ENCODE measurements at regions not wholly inside any gene's neighbourhood (a gene's known extent, or its start where the extent isn't known, plus 50 kb on each side); places are given as distances from the start of the nearest gene placed in this dataset.

DNA sequence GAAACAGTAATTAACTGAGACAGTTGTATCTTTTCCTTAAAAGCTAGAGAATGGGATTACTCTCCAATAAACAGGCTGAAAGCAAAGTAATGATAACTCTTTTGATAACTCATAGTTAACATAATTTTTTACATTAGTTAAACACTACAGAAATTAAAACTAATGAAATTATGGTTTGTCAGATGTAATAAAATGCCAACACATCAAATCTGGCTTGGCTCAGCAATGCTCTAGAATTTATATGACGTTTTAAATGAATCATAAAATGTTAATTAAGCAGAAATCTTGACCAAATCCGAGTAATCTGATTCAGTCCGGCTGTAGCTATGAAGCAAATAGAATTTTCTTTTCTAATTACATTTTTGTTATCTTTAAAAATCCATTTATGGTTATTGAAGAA is 244.2 kb upstream of the NR3C2 start:
- POLR2A ChIA-PET, result no interaction called here
- FAIRE-seq, result no peak
- 0% methylated on average over 3 of the region's 3 CpGs for WGBS (ENCODE audit: missing lambda C conversion rate)

DNA sequence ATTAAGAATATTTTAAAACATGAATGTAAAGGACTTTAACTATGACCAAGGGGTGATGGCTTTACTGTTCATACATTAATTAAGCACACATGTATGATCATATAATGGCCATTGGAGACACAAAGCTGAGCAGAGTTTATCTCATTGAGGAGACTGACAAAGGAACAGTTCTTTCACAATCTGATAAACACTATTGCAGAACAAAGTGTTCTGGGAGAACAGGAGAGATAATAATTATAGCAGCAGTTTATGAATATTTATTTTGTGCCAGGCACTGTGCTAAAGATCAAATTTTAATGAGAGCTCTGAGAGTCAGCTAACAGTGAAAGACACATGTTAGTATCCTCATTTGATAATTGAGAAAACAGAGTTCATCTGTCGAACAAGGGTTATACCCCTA is 242.4 kb upstream of the NR3C2 start:
- no peak overlapping the region for H3K4me3 ChIP-seq
- ATAC-seq (no peak), DNase-seq (ENCODE audit: low read depth in 1 of 2, low spot score in 1 of 2) (no peak), FAIRE-seq (no peak)
- H3K4me1 ChIP-seq, result no peaks in the 10 kb centered on the region
- CTCF ChIA-PET, result interaction anchor here (0.6 kb wide), 1 partner anchor 17 kb away, joined by 3 read pairs; no protein-coding TSS in a partner anchor
- 67% methylated on average over 1 of the region's 1 CpG for WGBS (ENCODE audit: missing lambda C conversion rate)
- TF ChIP-seq EP300 (IDR thresholded peaks at IDR 0.05) (no peak), HOXA7 (CRISPR knock-in tag; IDR thresholded peaks at IDR 0.05) (no peak), CBX2 (IDR thresholded peaks at IDR 0.05; ENCODE audit: borderline replicate concordance, low read depth) (no peak), ESRRA (IDR thresholded peaks at IDR 0.05; ENCODE audit: borderline replicate concordance, low read length) (no peak), ZSCAN20 (CRISPR knock-in tag; IDR thresholded peaks at IDR 0.05) (no peak), CBX8 (IDR thresholded peaks at IDR 0.05) (no peak)
- H3K9me3 ChIP-seq, result no peaks in the 10 kb centered on the region
- POLR2A ChIA-PET, result no interaction called here
- no peak overlapping the region for H3K4me2 ChIP-seq
- H3K27ac ChIP-seq, result no peak overlapping the region

More for the DNA sequence above, 244.2 kb upstream of the NR3C2 start:
- no peak overlapping the region for H3K27ac ChIP-seq
- ATAC-seq (no peak), DNase-seq (ENCODE audit: low read depth in 1 of 2, low spot score in 1 of 2) (no peak)
- TF ChIP-seq, protein P1, sequence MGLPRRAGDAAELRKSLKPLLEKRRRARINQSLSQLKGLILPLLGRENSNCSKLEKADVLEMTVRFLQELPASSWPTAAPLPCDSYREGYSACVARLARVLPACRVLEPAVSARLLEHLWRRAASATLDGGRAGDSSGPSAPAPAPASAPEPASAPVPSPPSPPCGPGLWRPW (IDR thresholded peaks at IDR 0.05), result no peak
- TF ChIP-seq KDM1A (IDR thresholded peaks at IDR 0.05; ENCODE audit: low read depth) (no peak), NR3C1 (IDR thresholded peaks at IDR 0.05) (no peak), RNF2 (IDR thresholded peaks at IDR 0.05; ENCODE audit: borderline replicate concordance, low read depth) (no peak), HOXB13 (CRISPR knock-in tag; IDR thresholded peaks at IDR 0.05; ENCODE audit: low read depth) (no peak), FOXS1 (CRISPR knock-in tag; IDR thresholded peaks at IDR 0.05) (no peak), ZNF302 (CRISPR knock-in tag; IDR thresholded peaks at IDR 0.05) (no peak), JUN (IDR thresholded peaks at IDR 0.05) (no peak), SMC3 (IDR thresholded peaks at IDR 0.05) (no peak), HEYL (CRISPR knock-in tag; IDR thresholded peaks at IDR 0.05) (no peak), NPAS2 (CRISPR knock-in tag; IDR thresholded peaks at IDR 0.05; ENCODE audit: borderline replicate concordance) (no peak), BHLHE40 (IDR thresholded peaks at IDR 0.05; ENCODE audit: low read depth, low read length) (no peak), CHD4 (IDR thresholded peaks at IDR 0.05; ENCODE audit: borderline replicate concordance) (no peak), MAFK (IDR thresholded peaks at IDR 0.05; ENCODE audit: partially characterized antibody) (no peak), SREBF2 (IDR thresholded peaks at IDR 0.05) (no peak)
- TF ChIP-seq, protein P2, sequence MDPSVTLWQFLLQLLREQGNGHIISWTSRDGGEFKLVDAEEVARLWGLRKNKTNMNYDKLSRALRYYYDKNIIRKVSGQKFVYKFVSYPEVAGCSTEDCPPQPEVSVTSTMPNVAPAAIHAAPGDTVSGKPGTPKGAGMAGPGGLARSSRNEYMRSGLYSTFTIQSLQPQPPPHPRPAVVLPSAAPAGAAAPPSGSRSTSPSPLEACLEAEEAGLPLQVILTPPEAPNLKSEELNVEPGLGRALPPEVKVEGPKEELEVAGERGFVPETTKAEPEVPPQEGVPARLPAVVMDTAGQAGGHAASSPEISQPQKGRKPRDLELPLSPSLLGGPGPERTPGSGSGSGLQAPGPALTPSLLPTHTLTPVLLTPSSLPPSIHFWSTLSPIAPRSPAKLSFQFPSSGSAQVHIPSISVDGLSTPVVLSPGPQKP (IDR thresholded peaks at IDR 0.05; ENCODE audit: low read depth, low read length), result no peak
- TF ChIP-seq, protein P3, sequence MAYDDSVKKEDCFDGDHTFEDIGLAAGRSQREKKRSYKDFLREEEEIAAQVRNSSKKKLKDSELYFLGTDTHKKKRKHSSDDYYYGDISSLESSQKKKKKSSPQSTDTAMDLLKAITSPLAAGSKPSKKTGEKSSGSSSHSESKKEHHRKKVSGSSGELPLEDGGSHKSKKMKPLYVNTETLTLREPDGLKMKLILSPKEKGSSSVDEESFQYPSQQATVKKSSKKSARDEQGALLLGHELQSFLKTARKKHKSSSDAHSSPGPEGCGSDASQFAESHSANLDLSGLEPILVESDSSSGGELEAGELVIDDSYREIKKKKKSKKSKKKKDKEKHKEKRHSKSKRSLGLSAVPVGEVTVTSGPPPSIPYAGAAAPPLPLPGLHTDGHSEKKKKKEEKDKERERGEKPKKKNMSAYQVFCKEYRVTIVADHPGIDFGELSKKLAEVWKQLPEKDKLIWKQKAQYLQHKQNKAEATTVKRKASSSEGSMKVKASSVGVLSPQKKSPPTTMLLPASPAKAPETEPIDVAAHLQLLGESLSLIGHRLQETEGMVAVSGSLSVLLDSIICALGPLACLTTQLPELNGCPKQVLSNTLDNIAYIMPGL (CRISPR knock-in tag; IDR thresholded peaks at IDR 0.05; ENCODE audit: borderline replicate concordance), result no peak
- TF ChIP-seq, protein P4, sequence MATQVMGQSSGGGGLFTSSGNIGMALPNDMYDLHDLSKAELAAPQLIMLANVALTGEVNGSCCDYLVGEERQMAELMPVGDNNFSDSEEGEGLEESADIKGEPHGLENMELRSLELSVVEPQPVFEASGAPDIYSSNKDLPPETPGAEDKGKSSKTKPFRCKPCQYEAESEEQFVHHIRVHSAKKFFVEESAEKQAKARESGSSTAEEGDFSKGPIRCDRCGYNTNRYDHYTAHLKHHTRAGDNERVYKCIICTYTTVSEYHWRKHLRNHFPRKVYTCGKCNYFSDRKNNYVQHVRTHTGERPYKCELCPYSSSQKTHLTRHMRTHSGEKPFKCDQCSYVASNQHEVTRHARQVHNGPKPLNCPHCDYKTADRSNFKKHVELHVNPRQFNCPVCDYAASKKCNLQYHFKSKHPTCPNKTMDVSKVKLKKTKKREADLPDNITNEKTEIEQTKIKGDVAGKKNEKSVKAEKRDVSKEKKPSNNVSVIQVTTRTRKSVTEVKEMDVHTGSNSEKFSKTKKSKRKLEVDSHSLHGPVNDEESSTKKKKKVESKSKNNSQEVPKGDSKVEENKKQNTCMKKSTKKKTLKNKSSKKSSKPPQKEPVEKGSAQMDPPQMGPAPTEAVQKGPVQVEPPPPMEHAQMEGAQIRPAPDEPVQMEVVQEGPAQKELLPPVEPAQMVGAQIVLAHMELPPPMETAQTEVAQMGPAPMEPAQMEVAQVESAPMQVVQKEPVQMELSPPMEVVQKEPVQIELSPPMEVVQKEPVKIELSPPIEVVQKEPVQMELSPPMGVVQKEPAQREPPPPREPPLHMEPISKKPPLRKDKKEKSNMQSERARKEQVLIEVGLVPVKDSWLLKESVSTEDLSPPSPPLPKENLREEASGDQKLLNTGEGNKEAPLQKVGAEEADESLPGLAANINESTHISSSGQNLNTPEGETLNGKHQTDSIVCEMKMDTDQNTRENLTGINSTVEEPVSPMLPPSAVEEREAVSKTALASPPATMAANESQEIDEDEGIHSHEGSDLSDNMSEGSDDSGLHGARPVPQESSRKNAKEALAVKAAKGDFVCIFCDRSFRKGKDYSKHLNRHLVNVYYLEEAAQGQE (IDR thresholded peaks at IDR 0.05), result no peak
- TF ChIP-seq, protein P5, sequence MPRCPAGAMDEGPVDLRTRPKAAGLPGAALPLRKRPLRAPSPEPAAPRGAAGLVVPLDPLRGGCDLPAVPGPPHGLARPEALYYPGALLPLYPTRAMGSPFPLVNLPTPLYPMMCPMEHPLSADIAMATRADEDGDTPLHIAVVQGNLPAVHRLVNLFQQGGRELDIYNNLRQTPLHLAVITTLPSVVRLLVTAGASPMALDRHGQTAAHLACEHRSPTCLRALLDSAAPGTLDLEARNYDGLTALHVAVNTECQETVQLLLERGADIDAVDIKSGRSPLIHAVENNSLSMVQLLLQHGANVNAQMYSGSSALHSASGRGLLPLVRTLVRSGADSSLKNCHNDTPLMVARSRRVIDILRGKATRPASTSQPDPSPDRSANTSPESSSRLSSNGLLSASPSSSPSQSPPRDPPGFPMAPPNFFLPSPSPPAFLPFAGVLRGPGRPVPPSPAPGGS (IDR thresholded peaks at IDR 0.05), result no peak
- H3K9me3 ChIP-seq, result no peaks in the 10 kb centered on the region
- no peak overlapping the region for H3K4me3 ChIP-seq
- CTCF ChIA-PET, result no interaction called here
- no peak overlapping the region for H3K4me2 ChIP-seq
- no peaks in the 10 kb centered on the region for H3K4me1 ChIP-seq
